H1 (cell line): ENCODE measurements at regions not wholly inside any gene's neighbourhood (a gene's known extent, or its start where the extent isn't known, plus 50 kb on each side); places are given as distances from the start of the nearest gene placed in this dataset.

ENCODE experiments used
- CTCF ChIA-PET: fragments of 300-600 bp; sonication (Branson Sonifier 250); formaldehyde crosslinking; loops from one replicate; lab custom pipeline; 2021; ENCODE audit not compliant: partially characterized antibody; lab: Charles Lee
- POLR2A ChIA-PET: fragments of 300-600 bp; sonication (Branson Sonifier 250); formaldehyde crosslinking; loops from one replicate; lab custom pipeline; 2021; ENCODE audit warnings: inconsistent platforms; ENCODE audit not compliant: partially characterized antibody; lab: Charles Lee
- DNase-seq, 2 experiments: peaks; one replicate each; pipeline versions ENCODE4 v3.0.0 to v3.0.0-alpha.2; 2010 to 2022; ENCODE audit warnings: low spot score in 2 of 2, low read depth in 1 of 2, mixed read lengths in 1 of 2
- FAIRE-seq: peaks from 2 replicates; lab custom pipeline; 2011; peaks lifted over from hg19 to GRCh38; lab: Jason Lieb, UNC
- H2AFZ ChIP-seq: 2 replicates; pipeline ENCODE4 v1.8.1; 2012; ENCODE audit warnings: low read length, inconsistent platforms
- H2AK5ac ChIP-seq: 2 replicates; pipeline ENCODE4 v1.6.1; 2013; ENCODE audit warnings: low read depth, low read length
- H2BK120ac ChIP-seq: replicated peaks from 2 replicates; pipeline ENCODE3; 2013; ENCODE audit warnings: low read depth, low read length, inconsistent platforms
- H2BK12ac ChIP-seq: 2 replicates; pipeline ENCODE4 v1.6.1; 2013; ENCODE audit warnings: low read depth, low read length
- H2BK15ac ChIP-seq: 2 replicates; pipeline ENCODE4 v1.6.1; 2013; ENCODE audit warnings: low read length
- H2BK20ac ChIP-seq: 2 replicates; pipeline ENCODE4 v1.6.1; 2013; ENCODE audit warnings: low read length
- H2BK5ac ChIP-seq: 2 replicates; pipeline ENCODE4 v1.6.1; 2013; ENCODE audit warnings: low read depth, low read length
- H3K14ac ChIP-seq: 2 replicates; pipeline ENCODE4 v1.6.1; 2013; ENCODE audit warnings: inconsistent platforms; ENCODE audit not compliant: insufficient read length
- H3K18ac ChIP-seq: 2 replicates; pipeline ENCODE4 v1.6.1; 2013; ENCODE audit warnings: low read length; ENCODE audit errors: extremely low read depth
- H3K23ac ChIP-seq: 2 replicates; pipeline ENCODE4 v1.6.1; 2013; ENCODE audit warnings: inconsistent platforms; ENCODE audit not compliant: insufficient read length
- H3K23me2 ChIP-seq: 2 replicates; pipeline ENCODE4 v1.6.1; 2013; ENCODE audit warnings: low read depth, low read length
- H3K27ac ChIP-seq: 2 replicates; pipeline ENCODE4 v1.6.1; 2011; ENCODE audit warnings: low read depth, low read length, inconsistent platforms
- H3K27me3 ChIP-seq, 4 experiments: replicated peaks in 1 of 4; 1 replicate in 1 of 4; 2 replicates in 3 of 4; pipeline versions ENCODE4 v1.6.1 to v1.8.1; 2011 to 2013; ENCODE audit warnings: low read length in 3 of 4, mild to moderate bottlenecking in 3 of 4, inconsistent platforms in 2 of 4, mixed read lengths in 2 of 4, moderate library complexity in 1 of 4; ENCODE audit not compliant: control insufficient read depth in 3 of 4, insufficient read depth in 3 of 4; ENCODE audit errors: extremely low read depth in 1 of 4
- H3K36me3 ChIP-seq, 4 experiments: 2 replicates each; pipeline versions ENCODE4 v1.6.1 to v1.8.1; 2011 to 2013; ENCODE audit warnings: mild to moderate bottlenecking in 4 of 4, low read length in 3 of 4, moderate library complexity in 2 of 4, control low read depth in 1 of 4, inconsistent platforms in 1 of 4; ENCODE audit not compliant: insufficient read depth in 4 of 4, control insufficient read depth in 2 of 4
- H3K4ac ChIP-seq: replicated peaks from 2 replicates; pipeline ENCODE3; 2013; ENCODE audit warnings: low read length, low read depth, mixed read lengths, inconsistent platforms; ENCODE audit not compliant: insufficient read length
- H3K4me1 ChIP-seq, 4 experiments: replicated peaks in 1 of 4; 1 replicate in 1 of 4; 2 replicates in 3 of 4; pipeline versions ENCODE4 v1.6.1 to v1.8.1; 2011 to 2013; ENCODE audit warnings: low read length in 3 of 4, inconsistent platforms in 2 of 4, mixed read lengths in 1 of 4; ENCODE audit not compliant: insufficient read depth in 4 of 4, control insufficient read depth in 3 of 4
- H3K4me2 ChIP-seq, 2 experiments: 2 replicates each; pipeline versions ENCODE4 v1.6.1 to v1.8.1; 2011 to 2013; ENCODE audit warnings: low read depth in 2 of 2, low read length in 2 of 2, control low read depth in 1 of 2, inconsistent platforms in 1 of 2, mild to moderate bottlenecking in 1 of 2; ENCODE audit not compliant: insufficient read depth in 1 of 2
- H3K4me3 ChIP-seq, 4 experiments: fragments of 200-600, 300-600 bp in 1 of 4; sonication (generic), shearing (Covaris generic), sonication (Bioruptor Twin) in 1 of 4; 2 replicates each; pipeline versions ENCODE4 v1.5.1 to v1.8.1; 2011 to 2016; ENCODE audit warnings: low read length in 4 of 4, low read depth in 3 of 4, control low read depth in 2 of 4, inconsistent platforms in 2 of 4, mild to moderate bottlenecking in 2 of 4, mixed read lengths in 1 of 4, moderate library complexity in 1 of 4; ENCODE audit not compliant: insufficient read depth in 2 of 4; ENCODE audit errors: extremely low read depth in 1 of 4
- H3K56ac ChIP-seq: replicated peaks from 2 replicates; pipeline ENCODE3; 2013; ENCODE audit warnings: low read depth, mild to moderate bottlenecking, mixed read lengths, low read length, inconsistent platforms; ENCODE audit not compliant: insufficient read length
- H3K79me1 ChIP-seq: 2 replicates; pipeline ENCODE4 v1.6.1; 2013; ENCODE audit warnings: low read depth, low read length, control low read depth
- H3K79me2 ChIP-seq, 2 experiments: 2 replicates each; pipeline versions ENCODE4 v1.6.1 to v1.8.1; 2012 to 2013; ENCODE audit warnings: low read length in 2 of 2, mild to moderate bottlenecking in 2 of 2, inconsistent platforms in 1 of 2; ENCODE audit not compliant: insufficient read depth in 2 of 2, control insufficient read depth in 1 of 2
- H3K9ac ChIP-seq, 4 experiments: replicated peaks in 1 of 4; 1 replicate in 1 of 4; 2 replicates in 3 of 4; pipeline versions ENCODE4 v1.6.1 to v1.8.1; 2011 to 2013; ENCODE audit warnings: low read depth in 3 of 4, low read length in 3 of 4, control low read depth in 2 of 4, mild to moderate bottlenecking in 2 of 4, moderate library complexity in 2 of 4, inconsistent platforms in 1 of 4; ENCODE audit errors: extremely low read depth in 1 of 4
- H3K9me3 ChIP-seq, 2 experiments: 2 replicates each; pipeline versions ENCODE4 v1.6.1 to v1.8.1; 2012 to 2013; ENCODE audit warnings: mild to moderate bottlenecking in 2 of 2, moderate library complexity in 2 of 2, control low read depth in 1 of 2, inconsistent platforms in 1 of 2, low read depth in 1 of 2, low read length in 1 of 2, mixed read lengths in 1 of 2; ENCODE audit not compliant: insufficient read depth in 2 of 2
- H4K20me1 ChIP-seq, 2 experiments: replicated peaks in 1 of 2; 2 replicates each; pipeline versions ENCODE3 to v1.8.1; 2011 to 2013; ENCODE audit warnings: inconsistent platforms in 2 of 2, low read length in 2 of 2, mild to moderate bottlenecking in 1 of 2; ENCODE audit not compliant: insufficient read depth in 2 of 2, control insufficient read depth in 1 of 2
- H4K5ac ChIP-seq: 2 replicates; pipeline ENCODE4 v1.6.1; 2013; ENCODE audit warnings: low read length, low read depth, mixed read lengths, inconsistent platforms; ENCODE audit not compliant: insufficient read length
- H4K8ac ChIP-seq: 2 replicates; pipeline ENCODE4 v1.8.0; 2013; ENCODE audit warnings: mild to moderate bottlenecking, moderate library complexity, low read length, inconsistent platforms; ENCODE audit not compliant: insufficient read depth; ENCODE audit errors: extremely low read depth
- H4K91ac ChIP-seq: replicated peaks from 2 replicates; pipeline ENCODE3; 2013; ENCODE audit warnings: low read length, mixed read lengths, inconsistent platforms; ENCODE audit not compliant: insufficient read length
- BCL11A ChIP-seq, 2 experiments: IDR thresholded peaks; one replicate each; pipeline ENCODE4 v1.6.1; 2011; ENCODE audit warnings: low read depth in 2 of 2, low read length in 2 of 2, mild to moderate bottlenecking in 2 of 2
- BRCA1 ChIP-seq: IDR thresholded peaks from 2 replicates; pipeline ENCODE4 v1.6.1; 2012; ENCODE audit warnings: low read depth, low read length, improper control_type of control experiment
- CEBPB ChIP-seq: IDR thresholded peaks from 2 replicates; pipeline ENCODE4 v1.6.1; 2012; ENCODE audit warnings: low read depth, low read length
- CHD2 ChIP-seq: IDR thresholded peaks from 2 replicates; pipeline ENCODE4 v1.6.1; 2012; ENCODE audit warnings: low read length, improper control_type of control experiment
- CREB1 ChIP-seq: IDR thresholded peaks from 2 replicates; pipeline ENCODE4 v1.6.1; 2012; ENCODE audit warnings: inconsistent platforms
- EGR1 ChIP-seq: IDR thresholded peaks from 2 replicates; pipeline ENCODE4 v1.6.1; 2011; ENCODE audit warnings: low read depth, low read length, borderline replicate concordance
- FOSL1 ChIP-seq: IDR thresholded peaks from 2 replicates; pipeline ENCODE4 v1.6.1; 2011; ENCODE audit warnings: mild to moderate bottlenecking, low read depth, low read length, moderate library complexity; ENCODE audit not compliant: insufficient read depth
- KDM5A ChIP-seq: fragments of 200-600 bp; IDR thresholded peaks from 2 replicates; pipeline ENCODE4 v1.7.1; 2012; ENCODE audit warnings: mild to moderate bottlenecking, low read length, inconsistent platforms, mixed read lengths
- POLR2A ChIP-seq, 2 experiments: IDR thresholded peaks; 1 replicate in 1 of 2; 2 replicates in 1 of 2; pipeline ENCODE4 v1.6.1; 2011; ENCODE audit warnings: low read depth in 2 of 2, low read length in 2 of 2, mild to moderate bottlenecking in 2 of 2; ENCODE audit errors: control extremely low read depth in 1 of 2
- POLR2AphosphoS5 ChIP-seq: IDR thresholded peaks from 2 replicates; pipeline ENCODE4 v1.6.1; 2011; ENCODE audit warnings: low read depth, low read length
- POU5F1 ChIP-seq: IDR thresholded peaks from 2 replicates; pipeline ENCODE4 v1.6.1; 2011; ENCODE audit warnings: low read depth, mild to moderate bottlenecking, low read length, moderate library complexity
- RNF2 ChIP-seq: fragments of 200-900, 300-1000 bp; sonication (generic); IDR thresholded peaks from 2 replicates; pipeline ENCODE4 v1.7.1; 2016; ENCODE audit warnings: borderline replicate concordance, low read depth, mild to moderate bottlenecking, antibody characterized with exemption, low read length; ENCODE audit not compliant: poor library complexity, severe bottlenecking; ENCODE audit errors: missing control alignments
- SIRT6 ChIP-seq: IDR thresholded peaks from one replicate; pipeline ENCODE4 v1.7.1; 2012; ENCODE audit warnings: low read length, inconsistent platforms
- TAF1 ChIP-seq: IDR thresholded peaks from 2 replicates; pipeline ENCODE4 v1.6.1; 2011; ENCODE audit warnings: mild to moderate bottlenecking, low read depth, low read length
- TBP ChIP-seq: IDR thresholded peaks from 2 replicates; pipeline ENCODE4 v1.6.1; 2011; ENCODE audit warnings: low read depth, low read length, improper control_type of control experiment
- YY1 ChIP-seq: IDR thresholded peaks from 2 replicates; pipeline ENCODE4 v1.6.1; 2011; ENCODE audit warnings: low read depth, mild to moderate bottlenecking, low read length
- WGBS, 2 experiments: shearing (Covaris generic) in 1 of 2; methylation state at CpG; one replicate each; pipeline versions ENCODE4 v1.1.6 to v1.1.7; 2013 to 2015; ENCODE audit warnings: low lambda C conversion rate in 2 of 2, mixed read lengths in 2 of 2, inconsistent platforms in 1 of 2, low coverage in 1 of 2, missing lambda C conversion rate in 1 of 2; ENCODE audit not compliant: insufficient replicate concordance in 2 of 2, insufficient coverage in 1 of 2, insufficient read length in 1 of 2; ENCODE audit errors: extremely low coverage in 1 of 2, missing lambda C conversion rate in 1 of 2; 5-methylcytosine and 5-hydroxymethylcytosine counted together
- TF ChIP-seq, protein P1 (sequence below): IDR thresholded peaks from 2 replicates; pipeline ENCODE4 v1.6.1; 2011; ENCODE audit warnings: low read length, improper control_type of control experiment

DNA sequence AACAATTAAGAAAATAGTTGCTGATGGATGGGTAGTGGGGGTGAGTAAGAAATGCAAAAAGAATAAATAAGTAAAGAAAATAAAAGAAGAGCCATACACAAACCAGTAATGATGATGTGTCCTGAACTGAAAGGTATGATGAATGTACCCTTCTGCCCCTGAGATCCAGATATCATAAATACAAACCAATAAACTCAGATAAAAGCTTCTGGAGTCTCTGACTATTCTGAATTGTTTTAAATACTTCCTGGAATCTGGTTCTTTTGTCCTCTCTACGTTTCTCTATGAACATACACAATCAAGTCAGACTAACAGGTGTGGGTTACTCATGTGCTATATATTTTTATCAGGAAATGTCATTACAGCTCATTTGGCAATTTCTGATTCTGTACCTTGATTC lies 153.4 kb downstream of the PPP1R2C start:
- Histone ChIP-seq H3K23me2 (no peaks in the 10 kb centered on the region), H3K56ac (no peak overlapping the region), H3K4me3 (no peak overlapping the region), H2BK120ac (no peak overlapping the region), H3K9ac (no peak overlapping the region), H3K27ac (no peak overlapping the region), H3K79me1 (no peaks in the 10 kb centered on the region), H3K36me3 (no peaks in the 10 kb centered on the region), H3K4me1 (no peaks in the 10 kb centered on the region), H2BK5ac (no peak overlapping the region), H2BK20ac (no peak overlapping the region), H2BK12ac (no peak overlapping the region), H4K20me1 (no peaks in the 10 kb centered on the region), H3K9me3 (no peaks in the 10 kb centered on the region), H3K18ac (no peak overlapping the region), H4K91ac (no peak overlapping the region), H3K27me3 (no peaks in the 10 kb centered on the region), H3K14ac (no peak overlapping the region), H3K79me2 (no peaks in the 10 kb centered on the region), H2AFZ (no peak overlapping the region), H2AK5ac (no peak overlapping the region), H3K23ac (no peak overlapping the region), H3K4ac (no peak overlapping the region), H3K4me2 (no peak overlapping the region), H4K5ac (no peak overlapping the region), H2BK15ac (no peak overlapping the region), H4K8ac (no peak overlapping the region)
- WGBS, 2 experiments, result 92% methylated on average over 1 of the region's 1 CpG; no CpG with 5 or more reads in 1 of the 2 experiments
- no peak for DNase-seq
- POLR2A ChIA-PET, result no interaction called here
- CTCF ChIA-PET, result interaction anchor here (0.6 kb wide), 2 partner anchors 509 to 1200 kb away, joined by 3 to 5 read pairs; no protein-coding TSS in a partner anchor
- FAIRE-seq, result no peak
- TF ChIP-seq CEBPB (no peak), CHD2 (no peak), FOSL1 (no peak), RNF2 (no peak), KDM5A (no peak), SIRT6 (no peak), BRCA1 (no peak), CREB1 (no peak), TBP (no peak), POLR2AphosphoS5 (no peak), EGR1 (no peak), BCL11A (IDR thresholded peaks at IDR 0.05; ENCODE audit: low read depth in 2 of 2, low read length in 2 of 2) (no peak), TAF1 (no peak), POU5F1 (no peak), YY1 (no peak), POLR2A (IDR thresholded peaks at IDR 0.05; ENCODE audit: control extremely low read depth in 1 of 2, low read depth in 2 of 2, low read length in 2 of 2) (no peak)
- TF ChIP-seq, protein P1, sequence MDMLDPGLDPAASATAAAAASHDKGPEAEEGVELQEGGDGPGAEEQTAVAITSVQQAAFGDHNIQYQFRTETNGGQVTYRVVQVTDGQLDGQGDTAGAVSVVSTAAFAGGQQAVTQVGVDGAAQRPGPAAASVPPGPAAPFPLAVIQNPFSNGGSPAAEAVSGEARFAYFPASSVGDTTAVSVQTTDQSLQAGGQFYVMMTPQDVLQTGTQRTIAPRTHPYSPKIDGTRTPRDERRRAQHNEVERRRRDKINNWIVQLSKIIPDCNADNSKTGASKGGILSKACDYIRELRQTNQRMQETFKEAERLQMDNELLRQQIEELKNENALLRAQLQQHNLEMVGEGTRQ, result no peak
